PC-3 (cell line): ENCODE measurements at regions not wholly inside any gene's neighbourhood (a gene's known extent, or its start where the extent isn't known, plus 50 kb on each side); places are given as distances from the start of the nearest gene placed in this dataset.

ENCODE experiments used
- ATAC-seq: fragments of 200-7000 bp; cut with Tn5 transposase; 2 replicates; pipeline ENCODE4 v1.9.1; 2020; ENCODE audit warnings: mild to moderate bottlenecking, moderate library complexity
- BruUV-seq: library from RNA; stranded (reverse); fragments of 400-500 nt; replicated peaks from 2 replicates; lab custom pipeline; 2021; lab: Mats Ljungman, UMichigan
- CTCF ChIA-PET: fragments of 300-600 bp; sonication (Branson Sonifier 250); formaldehyde crosslinking; loops from one replicate; lab custom pipeline; 2022; ENCODE audit warnings: antibody characterized with exemption; lab: Charles Lee
- POLR2A ChIA-PET: fragments of 300-600 bp; sonication (Branson Sonifier 250); formaldehyde crosslinking; loops from one replicate; lab custom pipeline; 2022; ENCODE audit warnings: antibody characterized with exemption; ENCODE audit not compliant: unreplicated experiment; lab: Charles Lee
- DNase-seq: peaks from one replicate; pipeline ENCODE4 v3.0.0-alpha.2; 2015
- H2AFZ ChIP-seq: fragments of 300-600 bp; sonication (generic); 2 replicates; pipeline ENCODE4 v1.6.0; 2016; ENCODE audit warnings: antibody characterized with exemption, low read length
- H3F3A ChIP-seq: fragments of 300-600 bp; sonication (generic); one replicate; pipeline ENCODE4 v1.6.0; 2017; ENCODE audit warnings: antibody characterized with exemption, low read length, control low read depth, mild to moderate bottlenecking; ENCODE audit not compliant: unreplicated experiment
- H3K27ac ChIP-seq: fragments of 300-600 bp; sonication (generic); 2 replicates; pipeline ENCODE4 v1.5.1; 2016; ENCODE audit warnings: mild to moderate bottlenecking, low read length
- H3K27me3 ChIP-seq: fragments of 300-600 bp; sonication (generic); 2 replicates; pipeline ENCODE4 v1.6.1; 2016; ENCODE audit warnings: low read length, mixed read lengths
- H3K36me3 ChIP-seq: fragments of 300-600 bp; sonication (generic); 2 replicates; pipeline ENCODE4 v1.6.1; 2016; ENCODE audit warnings: low read depth, mixed run types, low read length, mixed read lengths
- H3K4me1 ChIP-seq: fragments of 300-600 bp; sonication (generic); 2 replicates; pipeline ENCODE4 v1.5.1; 2016; ENCODE audit warnings: low read length; ENCODE audit not compliant: insufficient read depth
- H3K4me2 ChIP-seq: fragments of 300-600 bp; sonication (generic); 2 replicates; pipeline ENCODE4 v1.6.0; 2016; ENCODE audit warnings: low read length
- H3K4me3 ChIP-seq: fragments of 300-600 bp; sonication (generic); 2 replicates; pipeline ENCODE4 v1.5.1; 2016; ENCODE audit warnings: mild to moderate bottlenecking, low read length, mixed read lengths
- H3K79me2 ChIP-seq: fragments of 300-600 bp; sonication (generic); 2 replicates; pipeline ENCODE4 v1.6.1; 2017; ENCODE audit warnings: low read length, mixed read lengths
- H3K9ac ChIP-seq: fragments of 300-600 bp; sonication (generic); 2 replicates; pipeline ENCODE4 v1.6.0; 2016; ENCODE audit warnings: mild to moderate bottlenecking, low read length
- H3K9me2 ChIP-seq: fragments of 300-600 bp; sonication (generic); replicated peaks from 2 replicates; pipeline ENCODE4 v1.6.1; 2016; ENCODE audit warnings: mixed run types, low read length, mixed read lengths
- H3K9me3 ChIP-seq: fragments of 300-600 bp; sonication (generic); 2 replicates; pipeline ENCODE4 v1.6.1; 2016; ENCODE audit warnings: low read length, mixed read lengths
- H4K20me1 ChIP-seq: fragments of 300-600 bp; sonication (generic); 2 replicates; pipeline ENCODE4 v1.6.1; 2016; ENCODE audit warnings: low read length, mixed read lengths
- EZH2 ChIP-seq: fragments of 300-600 bp; sonication (generic); IDR thresholded peaks from one replicate; pipeline ENCODE4 v1.6.1; 2017; ENCODE audit warnings: antibody characterized with exemption, mild to moderate bottlenecking, low read length; ENCODE audit not compliant: unreplicated experiment
- EZH2phosphoT487 ChIP-seq: fragments of 300-600 bp; sonication (generic); IDR thresholded peaks from 2 replicates; pipeline ENCODE4 v1.6.1; 2018; ENCODE audit warnings: mild to moderate bottlenecking, antibody characterized with exemption, low read length, borderline replicate concordance
- intact Hi-C: fragments of 100-400 bp; cut with micrococcal nuclease; formaldehyde crosslinking; loops from 2 replicates; pipeline ENCODE4 v1.9.0; 2023
- TF ChIP-seq, protein P1 (sequence below): fragments of 300-600 bp; sonication (generic); conservative IDR thresholded peaks from 2 replicates; pipeline ENCODE4 v1.5.1; 2017; ENCODE audit warnings: antibody characterized with exemption, low read depth, mild to moderate bottlenecking, low read length

GRCh38 chr6:113120224-113120581 lies 736.9 kb upstream of the MARCKS start:
- no peak overlapping the region for H2AFZ ChIP-seq
- peaks cover 6% of the 10 kb centered on the region for H3F3A ChIP-seq
- no peaks in the 10 kb centered on the region for H3K27me3 ChIP-seq
- H4K20me1 ChIP-seq = no peaks in the 10 kb centered on the region
- CTCF ChIA-PET = no interaction called here
- POLR2A ChIA-PET = interaction anchor here (0.5 to 0.7 kb wide), 2 partner anchors 58 to 240 kb away, joined by 3 to 6 read pairs; no protein-coding TSS in a partner anchor
- peak overlapping the region; percentile 41; the same call in 1 of the 2 replicates for H3K9ac ChIP-seq
- TF ChIP-seq EZH2phosphoT487 = no peak
- no peak for TF ChIP-seq EZH2
- TF ChIP-seq, protein P1, sequence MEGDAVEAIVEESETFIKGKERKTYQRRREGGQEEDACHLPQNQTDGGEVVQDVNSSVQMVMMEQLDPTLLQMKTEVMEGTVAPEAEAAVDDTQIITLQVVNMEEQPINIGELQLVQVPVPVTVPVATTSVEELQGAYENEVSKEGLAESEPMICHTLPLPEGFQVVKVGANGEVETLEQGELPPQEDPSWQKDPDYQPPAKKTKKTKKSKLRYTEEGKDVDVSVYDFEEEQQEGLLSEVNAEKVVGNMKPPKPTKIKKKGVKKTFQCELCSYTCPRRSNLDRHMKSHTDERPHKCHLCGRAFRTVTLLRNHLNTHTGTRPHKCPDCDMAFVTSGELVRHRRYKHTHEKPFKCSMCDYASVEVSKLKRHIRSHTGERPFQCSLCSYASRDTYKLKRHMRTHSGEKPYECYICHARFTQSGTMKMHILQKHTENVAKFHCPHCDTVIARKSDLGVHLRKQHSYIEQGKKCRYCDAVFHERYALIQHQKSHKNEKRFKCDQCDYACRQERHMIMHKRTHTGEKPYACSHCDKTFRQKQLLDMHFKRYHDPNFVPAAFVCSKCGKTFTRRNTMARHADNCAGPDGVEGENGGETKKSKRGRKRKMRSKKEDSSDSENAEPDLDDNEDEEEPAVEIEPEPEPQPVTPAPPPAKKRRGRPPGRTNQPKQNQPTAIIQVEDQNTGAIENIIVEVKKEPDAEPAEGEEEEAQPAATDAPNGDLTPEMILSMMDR = no peak
- peak overlapping the region; percentile 92 for H3K27ac ChIP-seq
- no peaks in the 10 kb centered on the region for H3K9me2 ChIP-seq
- H3K4me2 ChIP-seq = peak overlapping the region; percentile 71
- H3K4me3 ChIP-seq = 0 out of 2 replicates have a peak overlapping the region, but pooled peaks have one; percentile 17
- no peaks in the 10 kb centered on the region for H3K79me2 ChIP-seq
- no TSS peak for BruUV-seq
- intact Hi-C loops = loop anchor here (1.0 to 5.0 kb wide), 4 partner anchors 73 to 737 kb away; partner anchors contain the start of gene MARCKS
- ATAC-seq (peak; percentile 72), DNase-seq (peak; percentile 90)
- peaks cover 33% of the 10 kb centered on the region for H3K4me1 ChIP-seq
- H3K9me3 ChIP-seq = 0 out of 2 replicates have a peak, but pooled peaks cover 3% of the 10 kb centered on the region
- H3K36me3 ChIP-seq = no peaks in the 10 kb centered on the region

GRCh38 chr6:113120582-113121285 lies 736.4 kb upstream of the MARCKS start:
- H3K9me2 ChIP-seq = no peaks in the 10 kb centered on the region
- peak overlapping the region; percentile 71 for H3K4me2 ChIP-seq
- H4K20me1 ChIP-seq = no peaks in the 10 kb centered on the region
- H3K9me3 ChIP-seq = 0 out of 2 replicates have a peak, but pooled peaks cover 3% of the 10 kb centered on the region
- peaks cover 33% of the 10 kb centered on the region for H3K4me1 ChIP-seq
- peak overlapping the region; percentile 92 for H3K27ac ChIP-seq
- peak overlapping the region; percentile 41 for H3K9ac ChIP-seq
- BruUV-seq = no TSS peak
- H3K27me3 ChIP-seq = no peaks in the 10 kb centered on the region
- no peaks in the 10 kb centered on the region for H3K36me3 ChIP-seq
- no peaks in the 10 kb centered on the region for H3K79me2 ChIP-seq
- ATAC-seq (peak; percentile 60), DNase-seq (peak; percentile 82)
- TF ChIP-seq EZH2 = no peak
- TF ChIP-seq EZH2phosphoT487 = no peak
- TF ChIP-seq, protein P1 = no peak
- 0 out of 2 replicates have a peak overlapping the region, but pooled peaks have one; percentile 11 for H2AFZ ChIP-seq
- peak overlapping the region; percentile 34; the same call in 1 of the 2 replicates for H3K4me3 ChIP-seq
- intact Hi-C loops = loop anchor here (1.0 to 5.0 kb wide), 4 partner anchors 73 to 737 kb away; partner anchors contain the start of gene MARCKS
- peaks cover 6% of the 10 kb centered on the region for H3F3A ChIP-seq
- CTCF ChIA-PET = no interaction called here
- POLR2A ChIA-PET = no interaction called here

DNA sequence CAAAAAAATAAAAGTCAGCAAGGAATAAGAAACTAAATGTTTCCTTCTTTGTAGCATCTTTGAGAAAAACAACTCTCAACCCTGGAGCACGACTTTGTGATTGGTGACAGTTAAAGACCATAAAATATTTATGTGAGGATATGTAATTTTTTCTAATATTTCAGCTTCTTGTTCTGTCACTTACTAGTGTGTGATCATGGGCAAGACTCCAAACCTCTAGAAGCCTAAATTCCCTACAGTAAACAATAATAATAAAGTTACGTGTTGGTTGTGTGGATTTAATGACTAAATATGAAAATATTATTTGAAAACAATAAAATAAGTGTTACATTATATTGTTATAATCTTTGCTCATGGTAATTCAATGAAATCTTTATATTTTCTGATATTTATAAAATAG lies 735.6 kb upstream of the MARCKS start:
- TF ChIP-seq EZH2 (no peak), EZH2phosphoT487 (no peak)
- TF ChIP-seq, protein P1 = no peak
- Histone ChIP-seq H3K9me3 (0 out of 2 replicates have a peak, but pooled peaks cover 3% of the 10 kb centered on the region), H3K4me2 (peak overlapping the region; percentile 71), H2AFZ (no peak overlapping the region), H3K4me3 (peak overlapping the region; percentile 34; the same call in 1 of the 2 replicates), H3K4me1 (peaks cover 33% of the 10 kb centered on the region), H3K27me3 (no peaks in the 10 kb centered on the region), H4K20me1 (no peaks in the 10 kb centered on the region), H3K9me2 (no peaks in the 10 kb centered on the region), H3K9ac (peak overlapping the region; percentile 41; the same call in 1 of the 2 replicates), H3K27ac (peak overlapping the region; percentile 92), H3K36me3 (no peaks in the 10 kb centered on the region), H3F3A (peaks cover 6% of the 10 kb centered on the region), H3K79me2 (no peaks in the 10 kb centered on the region)
- CTCF ChIA-PET = no interaction called here
- no TSS peak for BruUV-seq
- DNase-seq (peak; percentile 52), ATAC-seq (no peak)
- intact Hi-C loops = loop anchor here (5.0 kb wide), 2 partner anchors 339 to 736 kb away; partner anchors contain the start of gene MARCKS
- POLR2A ChIA-PET = no interaction called here
